ENCODE measurements at regions not wholly inside any gene's neighbourhood (a gene's known extent, or its start where the extent isn't known, plus 50 kb on each side); places are given as distances from the start of the nearest gene placed in this dataset.

DNA sequence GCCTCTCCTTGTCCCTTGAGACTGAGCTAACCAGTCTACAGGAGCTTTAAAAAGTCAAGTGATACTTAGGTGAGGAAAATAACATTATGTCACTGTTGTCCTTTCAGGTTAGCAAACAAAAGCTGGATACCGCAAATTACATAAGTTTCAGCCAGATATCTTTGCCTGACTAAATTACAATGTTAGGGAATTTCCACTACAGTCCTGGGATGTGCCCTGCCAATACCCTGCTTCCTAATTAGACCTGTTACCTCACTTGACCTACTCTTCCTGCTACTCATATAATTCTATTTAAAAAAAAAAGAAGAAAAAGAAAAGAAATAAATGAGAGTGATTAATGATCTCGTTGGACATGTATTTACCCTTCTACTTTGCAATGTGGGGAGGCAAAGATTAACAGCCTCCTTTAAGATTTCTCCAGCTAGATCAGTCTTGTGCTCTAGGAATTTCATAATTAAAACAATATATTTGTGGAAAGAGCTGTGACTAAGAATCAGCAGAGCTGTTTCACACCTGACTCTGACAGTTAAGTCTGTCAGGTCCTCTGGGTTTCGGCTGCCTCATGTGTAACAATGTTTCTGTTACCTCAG lies 318.9 kb downstream of the HDGFL1 start:
- no peak for DNase-seq

DNA sequence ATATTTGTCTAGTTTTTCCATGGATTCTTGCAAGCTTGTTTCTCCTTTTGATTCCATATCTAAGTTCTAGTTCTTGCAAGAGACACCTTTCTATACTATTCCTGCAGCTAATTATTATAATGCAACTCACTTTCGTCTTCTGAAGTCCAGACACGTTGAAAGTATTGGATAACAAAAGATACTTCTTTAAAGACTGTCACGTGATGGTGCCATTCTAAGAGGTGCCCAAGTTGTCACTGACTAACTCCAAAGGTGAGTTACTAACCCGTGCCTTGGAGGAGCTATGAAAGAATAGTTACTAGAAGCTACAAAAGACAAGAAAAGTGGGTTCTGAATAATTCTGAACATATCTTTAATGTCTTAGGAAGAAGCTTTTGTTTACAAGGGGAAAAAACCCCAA lies 322.6 kb downstream of the HDGFL1 start:
- DNase-seq: no peak

DNA sequence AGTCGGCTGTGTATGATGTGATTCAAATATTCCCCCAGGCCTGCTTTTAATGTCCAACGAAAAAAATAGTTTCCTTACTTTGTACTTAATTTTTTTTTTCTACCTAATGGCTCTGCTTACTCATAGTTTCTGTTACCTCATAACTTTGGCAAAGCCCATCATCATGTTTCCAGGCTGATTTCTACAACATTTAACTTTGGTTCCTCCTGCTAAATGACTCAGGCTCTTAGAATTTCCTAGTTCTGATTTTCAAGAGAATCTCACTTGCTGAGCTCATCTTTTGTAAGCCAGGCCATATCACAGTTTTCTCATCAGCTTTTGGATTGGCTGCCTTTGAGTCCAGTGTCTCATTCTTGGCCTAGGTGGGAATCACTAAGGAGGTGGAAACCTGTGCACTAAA lies 323.1 kb downstream of the HDGFL1 start:
- no peak for DNase-seq

DNA sequence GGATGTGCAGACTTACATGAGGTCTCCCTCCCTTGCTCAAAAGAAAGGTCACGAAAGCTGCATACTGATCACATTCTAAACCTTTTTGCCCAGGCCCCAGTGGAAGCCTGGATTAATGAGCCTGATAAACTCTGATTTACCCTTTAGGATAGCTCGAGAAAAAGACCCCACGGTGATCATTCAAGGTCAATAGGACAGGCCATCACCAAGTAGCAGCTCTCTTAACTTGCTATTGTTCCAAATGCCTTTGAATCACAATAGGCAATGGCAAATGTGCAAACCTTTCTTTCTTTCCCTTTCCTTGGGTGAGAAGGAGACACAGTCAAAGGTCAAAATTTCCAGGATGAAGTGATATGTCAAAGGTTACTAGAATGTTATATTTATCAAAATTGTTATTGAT lies 327.3 kb downstream of the HDGFL1 start:
- DNase-seq: no peak

DNA sequence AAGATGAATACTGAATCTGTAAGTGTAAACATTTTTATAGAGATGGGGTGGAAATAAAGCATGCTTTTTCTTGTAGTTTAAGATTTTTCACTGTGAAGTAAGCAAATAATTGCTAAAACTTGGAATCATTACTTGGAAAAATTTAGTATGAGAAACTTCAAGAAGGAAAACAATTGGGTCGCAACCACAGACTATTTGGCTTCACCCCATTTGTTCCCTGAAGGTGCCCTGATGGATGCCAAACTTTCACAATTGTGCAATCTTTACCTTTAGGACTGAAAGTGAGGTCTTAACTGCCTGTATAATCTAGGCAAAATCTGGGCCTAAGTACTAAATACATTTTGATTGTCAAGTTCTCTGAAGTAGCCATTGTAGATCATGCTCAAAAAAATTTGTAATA lies 330.1 kb downstream of the HDGFL1 start:
- DNase-seq: no peak

DNA sequence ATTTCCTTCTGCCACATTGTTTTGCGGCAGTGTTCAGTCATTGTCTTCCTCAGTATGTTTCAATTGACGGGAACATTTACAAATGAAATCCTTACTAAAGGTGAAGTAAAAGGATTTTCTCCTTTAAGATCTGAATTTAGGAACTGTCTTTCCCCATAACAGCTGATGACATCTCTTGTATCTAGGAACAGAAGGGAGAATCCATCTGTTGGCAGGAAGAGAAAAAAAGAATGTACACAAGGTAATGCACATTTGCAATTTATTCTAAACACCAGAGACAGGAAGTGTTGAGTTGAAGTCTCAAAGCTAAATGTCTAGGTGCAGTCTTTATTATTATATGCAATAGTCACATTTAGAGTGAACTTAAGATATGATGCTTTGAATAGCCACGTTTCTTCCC lies 334.5 kb downstream of the HDGFL1 start:
- DNase-seq: no peak

DNA sequence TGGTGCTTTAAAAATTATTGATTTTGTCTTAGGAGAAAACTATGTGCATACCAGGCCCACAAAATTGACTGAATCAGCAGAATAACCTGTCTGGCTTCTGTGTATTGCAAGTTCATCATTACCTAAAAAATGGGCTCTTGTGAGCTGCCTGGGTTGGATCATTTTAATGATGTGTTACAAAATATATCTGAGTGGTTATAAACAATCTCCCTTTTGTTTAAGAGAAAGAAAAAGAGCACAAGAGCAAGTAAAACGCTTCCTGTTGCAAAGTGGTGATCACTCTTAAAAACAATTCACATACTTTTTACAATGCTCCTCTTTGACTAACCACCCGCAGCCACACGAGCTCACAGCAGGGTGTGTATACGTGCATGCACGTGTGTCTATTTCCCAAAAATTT lies 335.1 kb downstream of the HDGFL1 start:
- no peak for DNase-seq

DNA sequence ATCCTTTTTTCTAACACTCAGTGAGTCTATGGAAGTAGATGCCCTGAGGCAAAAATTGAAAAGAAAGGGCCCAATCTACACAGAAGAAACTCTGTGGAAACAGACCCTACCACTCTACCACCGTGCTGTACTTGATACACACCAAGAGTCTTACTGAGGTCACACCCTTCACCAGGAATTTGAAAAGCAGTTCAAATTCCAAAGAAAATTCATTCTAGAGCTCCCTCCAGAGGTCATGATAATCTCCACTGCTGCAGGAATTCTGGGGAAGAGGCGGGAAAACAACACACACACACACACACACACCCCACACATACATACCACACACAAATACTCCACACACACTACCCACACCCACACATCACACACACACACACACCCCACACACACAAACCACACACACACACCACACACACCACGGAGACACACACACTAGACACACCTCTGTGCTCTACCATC lies 336.8 kb downstream of the HDGFL1 start:
- DNase-seq: no peak

DNA sequence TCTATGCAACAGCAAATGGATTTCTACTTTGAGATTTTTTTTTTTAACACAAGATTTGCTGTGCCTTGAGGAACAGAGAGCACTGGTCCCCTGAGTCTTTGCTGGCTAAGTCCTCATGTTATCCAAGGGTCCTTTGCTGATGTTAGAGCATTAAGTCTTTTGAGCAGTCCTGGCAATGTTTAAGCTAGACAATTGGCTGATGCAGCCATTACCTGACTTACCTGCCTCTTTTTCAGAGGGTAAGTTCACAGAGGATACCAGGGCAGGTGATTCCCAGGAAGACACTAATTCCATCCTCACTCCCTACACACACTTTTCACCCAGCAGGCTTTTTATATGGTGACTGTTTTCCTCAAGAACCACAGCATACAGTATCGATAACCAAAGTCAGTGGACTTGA lies 337.7 kb downstream of the HDGFL1 start:
- DNase-seq: no peak

DNA sequence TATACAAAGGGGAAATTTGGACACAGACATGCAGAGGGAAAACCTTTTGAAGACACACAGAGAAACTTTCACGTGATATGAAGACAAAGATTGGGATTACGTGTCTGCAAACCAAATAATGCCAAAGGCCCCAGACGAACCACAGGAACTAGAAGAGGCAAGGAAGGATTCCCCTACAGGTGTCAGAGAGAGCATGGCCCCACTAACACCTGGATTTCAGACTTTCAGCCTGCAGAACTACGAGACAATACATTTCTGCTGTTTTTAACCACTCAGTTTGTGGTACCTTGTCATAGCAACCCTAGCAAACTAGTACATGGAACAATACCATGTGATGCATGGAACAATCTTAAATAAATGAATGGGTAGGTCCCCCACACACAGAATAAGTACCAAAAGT lies 341.0 kb downstream of the HDGFL1 start:
- no peak for DNase-seq

DNA sequence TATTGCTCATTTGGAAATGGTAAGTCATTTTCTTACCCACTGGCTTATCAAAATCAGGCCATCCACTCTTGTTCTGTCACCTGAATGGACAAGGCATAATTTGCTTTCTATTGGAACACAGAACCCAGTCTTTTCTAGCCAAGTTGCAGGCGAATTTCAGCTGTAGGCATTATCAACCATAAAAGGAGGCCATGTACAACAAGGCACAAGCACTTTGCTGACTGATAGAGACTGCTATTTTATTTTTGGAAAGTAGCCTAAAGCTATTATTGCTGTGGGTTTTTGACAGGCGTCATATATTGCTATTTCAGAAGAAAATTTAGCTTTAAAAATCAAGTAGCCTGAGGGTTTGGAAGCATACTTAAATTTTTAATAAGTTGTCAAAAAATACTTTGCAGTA lies 344.2 kb downstream of the HDGFL1 start:
- no peak for DNase-seq

DNA sequence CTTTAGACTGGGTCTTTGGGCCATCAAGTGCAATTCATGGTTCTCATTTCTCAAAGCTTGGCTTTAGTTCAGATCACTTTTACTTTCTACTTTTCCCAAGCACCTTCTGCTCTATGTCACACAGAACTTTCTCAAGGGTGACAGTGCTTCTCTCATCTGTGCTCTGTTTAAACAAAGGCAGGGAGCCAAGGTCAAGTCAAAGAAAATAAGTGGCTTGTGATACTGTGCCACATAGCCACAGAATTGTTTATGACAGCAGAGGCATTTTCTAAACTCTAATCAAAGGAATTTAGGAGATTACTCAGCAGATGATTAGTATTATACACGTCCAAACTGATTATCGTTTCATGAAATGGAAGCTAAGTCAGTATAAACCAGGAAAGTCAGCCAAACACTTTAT lies 348.0 kb downstream of the HDGFL1 start:
- no peak for DNase-seq

DNA sequence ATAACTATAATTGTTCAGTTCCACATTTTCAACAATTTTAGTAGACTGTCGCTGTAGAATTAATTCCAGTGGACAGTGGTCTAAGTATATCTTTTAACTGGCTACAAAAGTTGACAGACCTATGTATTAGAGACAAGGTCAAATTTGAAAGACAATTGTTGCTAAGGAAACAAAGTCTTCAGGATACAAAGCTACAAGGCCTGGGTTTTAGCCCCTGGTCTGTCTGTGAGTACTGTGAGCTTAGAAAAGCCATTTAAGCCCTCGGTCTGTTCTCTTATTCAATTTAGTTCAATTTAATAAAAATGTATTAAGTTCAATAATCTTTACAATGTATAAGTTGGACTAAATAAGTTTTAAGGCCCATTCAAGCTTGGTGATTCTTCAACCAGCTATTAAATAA lies 352.5 kb downstream of the HDGFL1 start:
- no peak for DNase-seq

DNA sequence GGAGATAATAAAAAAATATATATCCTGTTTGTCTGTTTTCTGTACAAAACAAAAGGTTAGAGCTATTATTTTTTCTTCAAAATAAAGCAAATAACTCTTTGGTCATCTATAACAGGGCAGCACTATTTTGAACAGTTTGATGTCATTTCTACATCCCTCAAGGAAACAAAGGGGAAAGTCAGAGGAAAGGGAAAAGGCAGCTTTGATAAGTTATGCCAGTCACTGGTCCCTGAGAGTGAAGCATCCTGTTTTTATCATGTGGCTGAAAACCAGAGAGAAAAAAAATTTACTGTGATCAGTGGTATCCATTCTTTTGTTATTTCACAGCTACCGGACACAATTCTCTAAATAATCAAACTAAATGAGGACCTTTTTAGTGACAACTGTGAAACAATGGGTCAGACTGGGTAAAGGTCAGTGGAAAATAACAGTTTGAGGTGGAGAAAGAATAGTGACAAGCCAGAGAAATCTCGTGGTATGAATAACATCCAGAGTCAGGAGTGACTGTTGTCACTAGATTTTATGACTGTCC lies 356.0 kb downstream of the HDGFL1 start:
- DNase-seq: no peak

DNA sequence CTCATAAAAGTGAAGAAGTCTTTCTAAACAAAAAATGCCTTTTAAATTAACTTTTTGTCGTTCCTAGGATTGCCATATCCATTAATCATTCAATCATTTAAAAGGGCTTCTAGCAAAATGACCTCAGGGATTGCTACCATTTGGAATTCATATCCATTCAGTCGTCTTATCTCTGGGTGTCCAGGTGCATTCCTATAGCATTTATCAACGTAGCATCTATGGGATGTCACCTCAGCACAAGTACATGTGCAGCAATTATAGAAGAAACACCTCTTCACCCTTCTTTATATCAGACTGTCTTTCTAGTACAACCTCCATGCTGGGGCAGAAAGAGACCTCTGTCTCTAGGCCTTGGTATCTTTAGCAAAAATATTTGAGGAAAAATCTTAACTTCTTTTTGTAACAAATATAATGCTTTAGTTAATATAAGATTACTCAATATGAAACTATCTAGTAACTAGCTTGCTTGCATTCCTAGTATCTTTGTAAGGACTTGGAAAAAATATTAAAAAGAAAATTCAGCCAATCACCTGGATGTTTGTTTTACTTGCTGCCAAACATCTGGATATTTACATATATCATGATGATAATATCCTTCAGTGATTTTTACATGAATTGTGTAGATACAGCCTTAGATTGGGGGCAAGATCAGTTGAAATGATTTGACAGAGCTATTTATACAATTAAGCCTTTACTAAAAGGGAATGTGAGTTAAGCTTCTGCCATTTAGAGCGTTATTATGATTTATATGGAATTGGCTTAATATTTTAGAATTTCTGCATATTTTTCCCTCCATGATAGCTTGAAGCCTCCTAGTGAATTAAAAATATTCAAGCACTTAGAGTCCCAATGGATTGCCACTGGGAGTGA lies 356.8 kb downstream of the HDGFL1 start:
- DNase-seq: no peak

DNA sequence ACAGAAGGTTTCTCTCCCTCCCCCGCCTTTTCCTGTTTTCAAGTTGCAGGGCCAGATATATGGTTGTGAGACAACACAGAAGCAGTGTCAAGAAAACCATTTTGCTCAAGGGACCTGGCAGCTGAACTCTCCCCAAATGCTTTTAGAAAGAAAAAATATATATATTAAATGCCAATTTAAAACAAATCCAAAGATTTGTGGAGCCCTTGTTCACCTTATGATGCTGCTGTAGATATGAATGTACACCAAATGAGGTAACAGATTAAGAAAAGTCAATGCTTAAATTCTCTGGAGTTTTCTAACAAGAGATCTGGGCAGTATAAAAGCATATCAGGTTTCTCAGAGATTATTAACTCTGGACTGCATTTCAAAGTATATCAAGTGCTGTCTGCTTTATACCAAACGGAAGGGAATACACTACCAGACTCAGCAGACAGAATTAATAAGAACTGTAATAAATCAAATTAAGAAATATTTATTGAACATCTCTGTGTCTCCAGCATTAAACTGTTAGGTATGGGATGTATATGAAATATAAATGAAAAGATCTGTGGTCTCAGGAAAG lies 357.5 kb downstream of the HDGFL1 start:
- no peak for DNase-seq

DNA sequence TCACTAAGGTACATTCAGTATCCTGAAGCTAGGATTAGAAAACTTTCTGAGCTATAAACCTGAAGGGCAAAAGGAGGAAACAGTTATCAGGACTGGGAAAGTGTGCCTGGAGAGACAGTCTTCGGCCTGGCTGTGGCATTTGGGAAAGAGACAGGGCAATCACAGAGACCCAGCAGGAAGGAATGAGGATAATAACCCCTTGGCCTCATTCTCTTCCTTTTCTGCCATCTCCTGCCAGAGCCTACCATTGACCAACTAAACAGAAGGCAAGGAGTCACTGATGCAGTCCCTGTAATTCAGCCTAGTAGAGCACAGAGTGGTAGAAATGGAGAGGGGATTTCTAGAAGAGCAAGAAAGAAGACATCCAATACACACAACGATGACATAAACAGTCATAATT lies 359.4 kb downstream of the HDGFL1 start:
- DNase-seq: no peak

DNA sequence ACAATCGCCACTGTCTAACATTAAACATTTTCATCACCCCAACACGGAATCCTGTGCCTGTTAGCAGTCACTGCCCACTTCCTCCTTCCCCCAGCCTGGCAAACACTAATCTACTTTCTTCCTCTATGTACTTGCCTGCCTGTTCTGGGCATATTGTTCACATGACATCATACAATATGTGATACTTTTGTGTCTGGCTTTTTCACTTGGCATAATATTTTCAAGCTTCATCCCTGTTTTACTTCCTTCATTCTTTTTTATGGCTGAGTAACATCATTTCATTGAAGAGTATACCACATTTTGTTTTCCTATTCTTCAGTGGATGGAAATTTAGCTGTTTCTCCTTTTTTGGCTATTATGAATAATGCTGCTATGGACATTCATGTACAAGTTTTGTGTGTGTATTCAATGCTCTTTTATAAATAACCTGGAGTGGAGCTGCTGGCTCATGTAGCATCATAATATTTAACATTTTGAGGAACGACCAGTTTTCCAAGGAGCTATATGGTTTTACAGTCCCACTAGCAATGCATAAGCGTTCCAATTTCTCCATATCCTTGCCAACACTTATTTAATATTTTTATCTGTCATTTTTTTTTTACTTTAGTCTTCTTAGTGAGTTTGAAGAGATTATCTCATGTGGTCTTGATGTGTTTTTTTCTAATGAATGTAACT lies 360.1 kb downstream of the HDGFL1 start:
- no peak for DNase-seq

DNA sequence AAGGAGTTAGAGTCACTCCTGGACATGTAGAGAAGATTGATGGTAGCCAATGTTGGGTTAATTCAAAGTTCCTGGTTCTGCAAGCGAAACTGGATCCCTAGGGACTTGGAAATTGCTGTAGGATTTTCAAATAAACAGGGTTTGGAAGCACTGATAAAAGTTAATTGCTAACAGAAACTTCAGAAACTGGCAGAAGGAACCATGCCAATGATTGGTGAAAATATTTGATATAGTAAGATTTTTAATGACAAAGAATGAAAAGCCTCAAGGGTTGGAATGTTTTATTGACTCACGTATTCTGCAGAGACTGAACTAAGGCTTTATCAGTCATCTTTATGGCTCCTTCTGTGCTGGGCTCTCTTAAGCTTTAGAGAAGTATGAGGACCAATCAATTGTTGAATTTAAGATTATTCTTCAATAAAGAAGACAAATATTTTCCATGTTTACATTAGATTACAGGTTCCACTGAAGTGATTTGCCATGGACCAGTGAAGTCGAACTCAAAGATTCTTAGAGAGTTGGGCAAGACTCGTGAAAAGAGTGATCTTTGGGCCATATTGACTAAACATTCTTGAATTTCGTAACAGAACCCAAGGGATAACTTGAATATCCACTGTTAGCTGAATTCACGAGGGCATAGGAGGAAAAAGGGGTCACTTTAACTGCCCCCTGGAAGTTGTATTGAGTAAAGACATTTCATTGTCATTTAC lies 371.4 kb downstream of the HDGFL1 start:
- no peak for DNase-seq

DNA sequence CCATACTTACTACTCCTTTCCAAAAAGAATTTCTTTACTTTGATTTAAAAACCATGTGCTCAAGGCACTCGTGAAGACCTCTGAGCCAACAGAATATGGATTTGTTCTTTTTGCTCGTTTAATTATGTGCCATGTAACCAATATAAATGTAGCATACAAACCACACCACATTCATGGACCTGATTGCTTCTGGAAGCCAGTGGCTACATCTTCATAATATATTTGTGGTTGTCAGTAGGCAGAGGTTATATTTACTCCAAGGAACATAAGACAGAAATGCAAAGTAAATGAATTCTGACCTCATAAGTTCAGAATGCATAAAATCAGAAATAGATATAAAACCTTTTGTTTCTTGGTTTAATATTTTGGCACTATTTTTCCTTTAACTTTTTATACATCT lies 373.0 kb downstream of the HDGFL1 start:
- DNase-seq: no peak

DNA sequence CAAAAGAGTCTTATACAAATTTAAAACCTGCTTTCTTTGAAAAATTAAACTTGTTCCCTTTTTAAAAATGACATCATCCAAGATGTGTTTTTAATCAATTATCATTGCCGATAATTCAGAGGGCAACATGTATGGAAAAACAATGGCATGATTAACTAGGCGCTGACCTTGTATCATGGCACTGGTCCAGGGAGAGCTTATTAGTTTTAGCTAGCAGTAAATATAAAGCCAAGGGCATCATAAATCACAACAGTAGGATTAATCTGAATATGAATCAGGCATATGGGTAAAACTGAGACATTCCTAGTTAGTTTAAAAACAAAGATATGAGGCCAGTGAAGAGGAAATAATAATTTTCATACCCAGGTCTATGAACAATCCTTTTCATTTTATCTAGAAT lies 374.0 kb downstream of the HDGFL1 start:
- DNase-seq: no peak

DNA sequence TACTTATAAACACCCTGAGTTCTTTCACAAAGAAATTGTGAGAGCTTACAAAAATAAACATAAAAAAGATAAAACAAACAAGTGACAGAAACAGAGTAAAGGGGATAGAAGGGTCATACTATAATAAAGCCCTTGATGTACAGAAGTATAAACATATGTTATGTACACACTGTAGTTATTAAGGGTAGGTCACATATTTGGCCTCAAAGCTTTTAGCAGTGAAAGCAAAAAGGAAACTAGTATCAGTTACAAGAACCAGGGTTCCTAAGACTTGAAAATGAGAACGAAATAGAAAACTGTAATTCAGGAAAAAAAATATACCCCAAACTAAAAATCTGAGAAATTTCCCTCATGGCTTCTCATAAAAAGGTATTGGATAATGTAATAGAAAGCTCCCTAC lies 380.6 kb downstream of the HDGFL1 start:
- DNase-seq: no peak

DNA sequence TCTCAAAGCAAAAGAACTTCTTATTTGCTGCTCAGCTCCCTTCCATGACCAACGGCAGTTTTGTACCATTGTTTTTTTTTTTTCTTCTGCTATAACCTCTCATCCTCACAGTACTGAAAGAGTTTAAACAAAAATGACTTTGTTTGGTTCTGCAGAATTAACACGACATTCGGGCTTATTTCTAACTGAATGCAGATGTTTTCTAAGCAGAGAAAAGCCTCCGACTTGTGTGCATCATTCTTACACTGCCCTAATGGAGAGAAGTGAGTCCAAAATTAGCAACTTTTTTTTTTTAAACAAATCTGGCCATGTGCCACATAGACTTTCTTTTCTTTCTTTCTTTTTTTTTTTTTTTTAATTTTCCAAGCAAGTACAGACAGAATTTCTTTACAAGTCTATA lies 382.7 kb downstream of the HDGFL1 start:
- DNase-seq: no peak
